Smooth muscle cell (in vitro differentiated cells): ENCODE measurements at regions not wholly inside any gene's neighbourhood (a gene's known extent, or its start where the extent isn't known, plus 50 kb on each side); places are given as distances from the start of the nearest gene placed in this dataset.
A peak's percentile ranks its signal among the peaks of the same experiment; 100 is the strongest.

Source experiments
- DNase-seq: peaks from one replicate; lab custom pipeline; 2025; ENCODE audit not compliant: unreplicated experiment; lab: John Stamatoyannopoulos, UW
- H2AFZ ChIP-seq: fragments of 200-600 bp; sonication (generic); 2 replicates; pipeline ENCODE4 v1.6.0; 2016; ENCODE audit warnings: antibody characterized with exemption, low read depth, mild to moderate bottlenecking
- H3F3A ChIP-seq: fragments of 200-600 bp; sonication (generic); 2 replicates; pipeline ENCODE4 v1.6.0; 2017; ENCODE audit warnings: antibody characterized with exemption, low read depth
- H3K27ac ChIP-seq: fragments of 200-600 bp; sonication (generic); 2 replicates; pipeline ENCODE4 v1.5.1; 2016; ENCODE audit warnings: low read depth, mild to moderate bottlenecking
- H3K27me3 ChIP-seq: fragments of 200-600 bp; sonication (generic); 2 replicates; pipeline ENCODE4 v1.6.1; 2016; ENCODE audit warnings: low read depth, mild to moderate bottlenecking
- H3K36me3 ChIP-seq: fragments of 200-600 bp; sonication (generic); 2 replicates; pipeline ENCODE4 v1.5.1; 2016; ENCODE audit warnings: low read depth
- H3K4me1 ChIP-seq: fragments of 200-600 bp; sonication (generic); 2 replicates; pipeline ENCODE4 v1.5.1; 2016; ENCODE audit warnings: low read depth
- H3K4me2 ChIP-seq: fragments of 200-600 bp; sonication (generic); 2 replicates; pipeline ENCODE4 v1.6.0; 2016; ENCODE audit warnings: mild to moderate bottlenecking
- H3K4me3 ChIP-seq: fragments of 200-600 bp; sonication (generic); 2 replicates; pipeline ENCODE4 v1.5.1; 2016; ENCODE audit warnings: mild to moderate bottlenecking
- H3K79me2 ChIP-seq: fragments of 200-600 bp; sonication (generic); 2 replicates; pipeline ENCODE4 v1.6.0; 2016; ENCODE audit warnings: low read depth, mild to moderate bottlenecking
- H3K9ac ChIP-seq: fragments of 200-600 bp; sonication (generic); 2 replicates; pipeline ENCODE4 v1.6.0; 2016; ENCODE audit warnings: low read depth
- H3K9me3 ChIP-seq: fragments of 200-600 bp; sonication (generic); replicated peaks from 2 replicates; pipeline ENCODE4 v1.5.1; 2016; ENCODE audit warnings: low read depth
- H4K20me1 ChIP-seq: fragments of 200-600 bp; sonication (generic); 2 replicates; pipeline ENCODE4 v1.6.0; 2016; ENCODE audit warnings: low read depth
- CTCF ChIP-seq: fragments of 200-600 bp; sonication (generic); IDR thresholded peaks from 2 replicates; pipeline ENCODE4 v1.5.1; 2017; ENCODE audit warnings: borderline replicate concordance, mild to moderate bottlenecking, antibody characterized with exemption; ENCODE audit not compliant: insufficient read depth, poor library complexity, severe bottlenecking
- WGBS: methylation state at CpG from one replicate; pipeline ENCODE4 v1.1.7; 2016; ENCODE audit warnings: low lambda C conversion rate; 5-methylcytosine and 5-hydroxymethylcytosine counted together

GRCh38 chr10:78542141-78542489 is 508.5 kb downstream of the RPS24 start:
- TF ChIP-seq CTCF: no peak
- Histone ChIP-seq H3K27ac (peak overlapping the region; percentile 79), H3K36me3 (no peaks in the 10 kb centered on the region), H3K79me2 (no peaks in the 10 kb centered on the region), H3K27me3 (no peaks in the 10 kb centered on the region), H3F3A (peaks cover 6% of the 10 kb centered on the region), H3K9me3 (no peaks in the 10 kb centered on the region), H3K4me3 (no peak overlapping the region), H3K4me1 (peaks cover 10% of the 10 kb centered on the region), H3K4me2 (peak overlapping the region; percentile 65), H3K9ac (peak overlapping the region; percentile 14), H2AFZ (peak overlapping the region; percentile 7), H4K20me1 (no peaks in the 10 kb centered on the region)
- WGBS: 42% methylated on average over 6 of the region's 6 CpGs
- DNase-seq: no peak

- Histone ChIP-seq H4K20me1 (no peaks in the 10 kb centered on the region), H3K36me3 (no peaks in the 10 kb centered on the region), H3K79me2 (no peaks in the 10 kb centered on the region), H3F3A (peaks cover 6% of the 10 kb centered on the region), H3K9ac (peak overlapping the region; percentile 14), H3K9me3 (no peaks in the 10 kb centered on the region), H3K4me3 (no peak overlapping the region), H3K4me1 (peaks cover 10% of the 10 kb centered on the region), H3K27ac (peak overlapping the region; percentile 79), H3K27me3 (no peaks in the 10 kb centered on the region), H3K4me2 (peak overlapping the region; percentile 65), H2AFZ (peak overlapping the region; percentile 7)
- DNase-seq: no peak
- 71% methylated on average over 7 of the region's 7 CpGs for WGBS
- TF ChIP-seq CTCF: no peak
These were observed 508.9 kb downstream of the RPS24 start for GRCh38 chr10:78542521-78542920.

GRCh38 chr10:78543031-78543748 is 509.5 kb downstream of the RPS24 start:
- peak overlapping the region; percentile 20 for H3K9ac ChIP-seq
- no peaks in the 10 kb centered on the region for H3K9me3 ChIP-seq
- DNase-seq: no peak
- no peak for TF ChIP-seq CTCF
- peak overlapping the region; percentile 79 for H3K27ac ChIP-seq
- no peak overlapping the region for H2AFZ ChIP-seq
- peaks cover 6% of the 10 kb centered on the region for H3F3A ChIP-seq
- no peaks in the 10 kb centered on the region for H3K79me2 ChIP-seq
- H4K20me1 ChIP-seq: no peaks in the 10 kb centered on the region
- H3K4me3 ChIP-seq: no peak overlapping the region
- peaks cover 10% of the 10 kb centered on the region for H3K4me1 ChIP-seq
- peak overlapping the region; percentile 65 for H3K4me2 ChIP-seq
- no peaks in the 10 kb centered on the region for H3K36me3 ChIP-seq
- no peaks in the 10 kb centered on the region for H3K27me3 ChIP-seq
- WGBS: 64% methylated on average over 9 of the region's 9 CpGs
